Natural killer cell (primary cell): ENCODE measurements at regions not wholly inside any gene's neighbourhood (a gene's known extent, or its start where the extent isn't known, plus 50 kb on each side); places are given as distances from the start of the nearest gene placed in this dataset.

Source experiments
- ATAC-seq, 3 donors: fragments of 150-1000 bp in 2 of 3; fragments of 200-7000 bp in 1 of 3; cut with Tn5 transposase; 1 replicate in 1 of 3; 2 replicates in 2 of 3; pipeline ENCODE4 v1.10.0; 2021; ENCODE audit warnings: mild to moderate bottlenecking in 2 of 3, moderate library complexity in 2 of 3
- DNase-seq, 2 donors: peaks; one replicate each; pipeline versions ENCODE4 v3.0.0 to v3.0.0-alpha.2; 2013 to 2021; ENCODE audit warnings: mixed read lengths in 1 of 2
- H3K27ac ChIP-seq: one replicate; pipeline ENCODE4 v1.5.1; 2013; ENCODE audit warnings: mild to moderate bottlenecking, low read length
- H3K27me3 ChIP-seq: one replicate; pipeline ENCODE4 v1.6.1; 2013; ENCODE audit warnings: low read length; ENCODE audit not compliant: control insufficient read depth, insufficient read depth
- H3K36me3 ChIP-seq: one replicate; pipeline ENCODE4 v1.6.1; 2013; ENCODE audit warnings: low read length; ENCODE audit not compliant: control insufficient read depth, insufficient read depth
- H3K4me1 ChIP-seq: one replicate; pipeline ENCODE4 v1.6.1; 2013; ENCODE audit warnings: low read length; ENCODE audit not compliant: control insufficient read depth, insufficient read depth
- H3K4me3 ChIP-seq: one replicate; pipeline ENCODE4 v1.5.1; 2013; ENCODE audit warnings: low read length
- H3K9me3 ChIP-seq: one replicate; pipeline ENCODE4 v1.6.1; 2013; ENCODE audit warnings: low read length; ENCODE audit not compliant: control insufficient read depth, insufficient read depth
- H3K27ac Mint-ChIP-seq, 2 donors: one replicate each; pipeline ENCODE4 v1.8.0; 2022; ENCODE audit warnings: mild to moderate bottlenecking in 2 of 2, mixed read lengths in 2 of 2, moderate library complexity in 1 of 2
- H3K27me3 Mint-ChIP-seq, 2 donors: one replicate each; pipeline ENCODE4 v1.8.0; 2022; ENCODE audit warnings: low read depth in 2 of 2, mixed read lengths in 2 of 2
- H3K36me3 Mint-ChIP-seq: one replicate; pipeline ENCODE4 v1.8.0; 2022; ENCODE audit warnings: mixed read lengths
- H3K4me1 Mint-ChIP-seq, 2 donors: one replicate each; pipeline ENCODE4 v1.8.0; 2022; ENCODE audit warnings: mixed read lengths in 2 of 2
- H3K4me3 Mint-ChIP-seq: one replicate; pipeline ENCODE4 v1.8.0; 2022; ENCODE audit warnings: mild to moderate bottlenecking, moderate library complexity, mixed read lengths
- H3K9me3 Mint-ChIP-seq, 2 donors: one replicate each; pipeline ENCODE4 v1.8.0; 2022; ENCODE audit warnings: mixed read lengths in 2 of 2
- CTCF ChIP-seq: fragments of 200-600 bp; IDR thresholded peaks from one replicate; pipeline ENCODE4 v1.8.0; 2022; ENCODE audit warnings: antibody characterized with exemption
- WGBS: methylation state at CpG from one replicate; pipeline ENCODE4 v1.1.7; 2013; ENCODE audit warnings: missing lambda C conversion rate; ENCODE audit not compliant: insufficient coverage; 5-methylcytosine and 5-hydroxymethylcytosine counted together
- intact Hi-C: fragments of 100-400 bp; cut with micrococcal nuclease; formaldehyde crosslinking; loops from one replicate; pipeline ENCODE4 v1.14.2; 2022

GRCh38 chr2:188114014-188114413, 177.7 kb upstream of the GULP1 start:
- TF ChIP-seq CTCF, result no peak
- Histone ChIP-seq H3K36me3 (no peaks in the 10 kb centered on the region), H3K27me3 (no peaks in the 10 kb centered on the region), H3K27ac (no peak overlapping the region), H3K4me1 (no peaks in the 10 kb centered on the region), H3K4me3 (no peak overlapping the region), H3K9me3 (no peaks in the 10 kb centered on the region)
- Mint-ChIP-seq H3K27ac (no peak overlapping the region), H3K4me1 (no peaks in the 10 kb centered on the region), H3K36me3 (no peaks in the 10 kb centered on the region), H3K9me3 (peaks cover 0 to 2% of the 10 kb centered on the region in 2 donors), H3K4me3 (no peak overlapping the region), H3K27me3 (no peaks in the 10 kb centered on the region)
- WGBS, result 60% methylated on average over 1 of the region's 1 CpG
- DNase-seq (no peak), ATAC-seq (no peak)
- intact Hi-C loops, result no loop called here

GRCh38 chr2:188117706-188118105, 174.0 kb upstream of the GULP1 start:
- Mint-ChIP-seq H3K36me3 (no peaks in the 10 kb centered on the region), H3K27ac (no peak overlapping the region), H3K4me1 (no peaks in the 10 kb centered on the region), H3K27me3 (no peaks in the 10 kb centered on the region), H3K9me3 (peaks cover 4 to 7% of the 10 kb centered on the region in 2 donors), H3K4me3 (no peak overlapping the region)
- Histone ChIP-seq H3K27me3 (no peaks in the 10 kb centered on the region), H3K27ac (no peak overlapping the region), H3K36me3 (no peaks in the 10 kb centered on the region), H3K4me3 (no peak overlapping the region), H3K4me1 (no peaks in the 10 kb centered on the region), H3K9me3 (no peaks in the 10 kb centered on the region)
- DNase-seq, result no peak
- ATAC-seq, result no peak
- WGBS, result 29% methylated on average over 1 of the region's 2 CpGs
- TF ChIP-seq CTCF, result no peak
- intact Hi-C loops, result no loop called here

GRCh38 chr2:188118431-188118830, 173.2 kb upstream of the GULP1 start:
- Histone ChIP-seq H3K27ac (no peak overlapping the region), H3K4me1 (no peaks in the 10 kb centered on the region), H3K36me3 (no peaks in the 10 kb centered on the region), H3K9me3 (no peaks in the 10 kb centered on the region), H3K27me3 (no peaks in the 10 kb centered on the region), H3K4me3 (no peak overlapping the region)
- Mint-ChIP-seq H3K27me3 (no peaks in the 10 kb centered on the region), H3K36me3 (no peaks in the 10 kb centered on the region), H3K4me3 (no peak overlapping the region), H3K27ac (no peak overlapping the region), H3K4me1 (no peaks in the 10 kb centered on the region), H3K9me3 (peaks cover 4 to 7% of the 10 kb centered on the region in 2 donors)
- DNase-seq (no peak), ATAC-seq (no peak)
- intact Hi-C loops, result no loop called here
- no peak for TF ChIP-seq CTCF
- whole genome bisulfite sequencing, result no CpG with 5 or more reads among the region's 1 CpG

- H3K9me3 ChIP-seq, result no peaks in the 10 kb centered on the region
- peaks cover 2 to 7% of the 10 kb centered on the region in 2 donors for H3K9me3 Mint-ChIP-seq
- no peaks in the 10 kb centered on the region for H3K36me3 Mint-ChIP-seq
- H3K27me3 ChIP-seq, result no peaks in the 10 kb centered on the region
- TF ChIP-seq CTCF, result no peak
- no peak overlapping the region for H3K4me3 Mint-ChIP-seq
- no peak for ATAC-seq
- intact Hi-C loops, result no loop called here
- DNase-seq, result no peak
- no peaks in the 10 kb centered on the region for H3K27me3 Mint-ChIP-seq
- no peaks in the 10 kb centered on the region for H3K4me1 Mint-ChIP-seq
- WGBS, result 93% methylated on average over 3 of the region's 5 CpGs
- H3K36me3 ChIP-seq, result no peaks in the 10 kb centered on the region
- H3K4me1 ChIP-seq, result no peaks in the 10 kb centered on the region
- no peak overlapping the region for H3K4me3 ChIP-seq
- no peak overlapping the region for H3K27ac Mint-ChIP-seq
- no peak overlapping the region for H3K27ac ChIP-seq
Observed at GRCh38 chr2:188119112-188119838, 172.4 kb upstream of the GULP1 start.
